Lower leg skin (tissue), 4 donors: ENCODE measurements at regions not wholly inside any gene's neighbourhood (a gene's known extent, or its start where the extent isn't known, plus 50 kb on each side); places are given as distances from the start of the nearest gene placed in this dataset.

Experiments used
- DNase-seq, 2 donors: peaks; one replicate each; pipeline ENCODE4 v3.0.0-alpha.2; 2019; ENCODE audit warnings: low spot score in 2 of 2
- H3K4me3 ChIP-seq: fragments of 200-600 bp; sonication (generic); 2 replicates; pipeline ENCODE4 v1.5.1; 2017; ENCODE audit warnings: mild to moderate bottlenecking, low read depth; ENCODE audit not compliant: poor library complexity, severe bottlenecking
- CTCF ChIP-seq, 3 donors: fragments of 450-650 bp; IDR thresholded peaks; one replicate each; pipeline ENCODE4 v1.5.1; 2016; ENCODE audit warnings: antibody characterized with exemption in 3 of 3, mild to moderate bottlenecking in 3 of 3, moderate library complexity in 2 of 3
- POLR2A ChIP-seq, 2 donors: fragments of 450-650 bp; IDR thresholded peaks; one replicate each; pipeline ENCODE4 v1.6.1; 2016 to 2017; ENCODE audit warnings: antibody characterized with exemption in 2 of 2, mild to moderate bottlenecking in 1 of 2, moderate library complexity in 1 of 2
- WGBS, 2 donors: methylation state at CpG; one replicate each; pipeline ENCODE4 v1.1.5; 2018; 5-methylcytosine and 5-hydroxymethylcytosine counted together
- intact Hi-C: fragments of 100-400 bp; cut with DNase I; formaldehyde crosslinking; loops from one replicate; pipeline ENCODE4 v1.15.0; 2023; ENCODE audit warnings: low total_unique reads

GRCh38 chr3:39754549-39754948 lies 54.9 kb upstream of the MYRIP start:
- TF ChIP-seq CTCF (IDR thresholded peaks at IDR 0.05) = no peak
- TF ChIP-seq POLR2A (IDR thresholded peaks at IDR 0.05) = no peak
- 87 to 93% methylated on average over 3 of the region's 3 CpGs for WGBS, 2 donors
- DNase-seq = no peak
- intact Hi-C loops = no loop called here
- H3K4me3 ChIP-seq = no peak overlapping the region

GRCh38 chr3:39755100-39755499 lies 54.3 kb upstream of the MYRIP start:
- WGBS, 2 donors = 65 to 72% methylated on average over 1 of the region's 1 CpG
- intact Hi-C loops = no loop called here
- H3K4me3 ChIP-seq = no peak overlapping the region
- no peak for DNase-seq
- TF ChIP-seq POLR2A (IDR thresholded peaks at IDR 0.05) = no peak
- TF ChIP-seq CTCF (IDR thresholded peaks at IDR 0.05) = no peak

GRCh38 chr3:39757307-39757706 lies 52.1 kb upstream of the MYRIP start:
- DNase-seq = no peak
- TF ChIP-seq POLR2A (IDR thresholded peaks at IDR 0.05) (no peak), CTCF (IDR thresholded peaks at IDR 0.05) (no peak)

More at GRCh38 chr3:39757307-39757706, 52.1 kb upstream of the MYRIP start:
- no peak overlapping the region for H3K4me3 ChIP-seq
- intact Hi-C loops = no loop called here
- 84 to 89% methylated on average over 2 of the region's 2 CpGs for WGBS, 2 donors
